Fibroblast of skin of left quadriceps (primary cell): ENCODE measurements at regions not wholly inside any gene's neighbourhood (a gene's known extent, or its start where the extent isn't known, plus 50 kb on each side); places are given as distances from the start of the nearest gene placed in this dataset.

Source experiments
- DNase-seq, 2 experiments: peaks; one replicate each; pipeline ENCODE4 v3.0.0-alpha.2; 2013; ENCODE audit warnings: low read depth in 2 of 2

GRCh38 chr11:42047637-42048555, 588.4 kb upstream of the LRRC4C start:
- DNase-seq: no peak

- DNase-seq: no peak
Observed at GRCh38 chr11:42049186-42049585, 589.7 kb upstream of the LRRC4C start.

- DNase-seq: no peak
Observed at GRCh38 chr11:42049650-42050049, 590.2 kb upstream of the LRRC4C start.

DNA sequence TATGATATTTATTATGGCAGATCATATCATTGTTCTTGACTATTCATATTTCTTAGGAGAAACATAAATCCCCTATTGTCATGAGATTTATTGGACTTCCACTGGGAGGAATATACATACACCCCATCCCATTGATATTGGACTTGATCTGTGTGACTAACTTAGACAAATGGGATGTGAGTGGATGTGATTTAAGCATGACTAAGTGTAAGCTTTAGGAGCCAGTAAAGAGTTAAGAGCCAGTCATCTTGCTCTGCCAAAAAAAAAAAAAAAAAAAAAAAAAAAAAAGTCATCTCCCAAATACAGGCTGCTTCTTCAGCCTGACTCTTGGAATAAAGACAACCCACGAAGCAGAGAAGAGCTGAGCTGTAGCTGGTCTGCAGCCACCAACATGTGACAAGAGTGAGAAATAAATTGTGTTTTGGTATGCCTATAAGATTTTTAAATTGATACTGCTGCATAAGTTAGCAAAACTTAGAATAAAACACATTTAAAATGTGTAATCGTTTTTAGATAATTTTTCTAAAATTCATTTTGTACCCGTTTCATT, 595.0 kb upstream of the LRRC4C start:
- no peak for DNase-seq

GRCh38 chr11:42055606-42056005, 596.2 kb upstream of the LRRC4C start:
- DNase-seq: no peak

GRCh38 chr11:42058794-42059193, 599.3 kb upstream of the LRRC4C start:
- no peak for DNase-seq

- DNase-seq: no peak
Observed at GRCh38 chr11:42065199-42065598, 605.7 kb upstream of the LRRC4C start.

DNA sequence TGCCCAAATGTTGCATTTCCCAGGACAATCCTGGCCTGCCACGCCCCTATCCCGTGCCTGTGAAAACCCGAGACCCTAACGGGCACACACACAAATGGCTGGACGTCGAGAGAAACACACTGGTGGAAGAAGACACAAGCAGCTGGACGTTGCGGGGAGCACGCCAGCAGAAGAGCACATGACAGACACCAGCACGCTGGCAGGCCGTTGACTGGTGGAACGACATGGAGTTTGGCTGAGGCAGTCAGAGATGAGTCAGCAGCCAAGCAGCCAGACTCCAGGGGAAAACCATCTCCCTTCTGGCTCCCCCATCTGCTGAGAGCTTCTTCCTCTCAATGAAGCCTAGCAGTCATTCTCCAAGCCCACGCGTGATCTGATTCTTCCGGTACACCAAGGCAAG, 606.7 kb upstream of the LRRC4C start:
- no peak for DNase-seq

DNA sequence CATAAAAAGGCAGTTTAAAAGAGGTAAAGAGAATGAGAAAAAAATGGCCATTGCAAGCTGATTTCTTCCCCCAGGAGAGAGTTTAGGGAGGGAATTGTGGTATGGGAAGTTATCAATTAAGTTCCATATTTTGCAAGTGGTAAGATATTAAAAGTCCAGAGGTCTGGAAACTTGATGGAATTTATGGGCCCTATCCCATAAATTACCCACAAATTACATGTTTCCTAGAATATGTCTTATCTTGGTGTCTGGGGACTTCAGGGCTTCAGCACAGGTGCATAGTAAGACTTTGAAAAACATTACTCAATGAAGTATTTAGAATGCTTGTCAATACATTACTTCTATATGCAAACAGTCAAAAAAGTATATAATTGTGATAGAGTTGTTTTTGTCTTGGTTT, 614.9 kb upstream of the LRRC4C start:
- no peak for DNase-seq

- no peak for DNase-seq
Observed at GRCh38 chr11:42075180-42075579, 615.7 kb upstream of the LRRC4C start.

DNA sequence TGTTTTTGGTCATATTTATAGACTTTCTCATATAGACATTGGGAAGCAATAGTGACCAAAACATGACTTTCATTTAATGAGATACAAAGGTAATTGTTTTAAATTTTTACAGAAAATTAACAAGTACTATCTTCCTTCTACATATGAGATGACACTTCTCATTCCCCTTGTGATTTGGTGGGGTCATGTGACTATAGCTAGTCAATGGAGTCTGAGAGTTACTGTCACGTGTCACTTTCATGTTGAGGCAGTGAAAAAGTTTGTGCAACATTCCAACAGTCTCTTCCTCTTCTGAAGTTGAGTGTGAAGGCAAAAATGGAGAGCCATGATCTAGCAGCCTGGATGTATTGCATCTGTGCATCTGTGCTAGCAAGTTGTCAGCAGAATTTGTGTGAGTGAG, 618.3 kb upstream of the LRRC4C start:
- DNase-seq: no peak

DNA sequence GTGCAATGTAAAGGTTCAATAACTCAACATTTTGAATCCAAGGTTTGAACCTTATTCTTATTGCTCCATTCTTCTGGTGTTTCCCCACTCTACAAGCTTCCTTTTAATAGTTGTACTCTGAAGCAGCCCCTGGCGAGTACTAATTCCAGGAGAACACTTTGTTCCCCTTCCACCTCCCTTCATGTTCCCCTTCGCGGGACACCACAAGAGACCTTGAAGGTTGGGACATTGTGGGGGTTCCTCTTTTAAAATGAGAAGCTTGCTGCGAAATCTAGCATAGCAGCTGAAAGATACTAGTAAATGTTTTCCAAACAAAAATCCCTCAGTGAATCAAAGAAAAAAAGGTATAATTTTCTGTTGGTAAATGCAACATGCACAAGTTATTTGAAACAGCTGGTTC, 626.3 kb upstream of the LRRC4C start:
- DNase-seq: no peak

GRCh38 chr11:42093541-42093940, 634.1 kb upstream of the LRRC4C start:
- DNase-seq: no peak

DNA sequence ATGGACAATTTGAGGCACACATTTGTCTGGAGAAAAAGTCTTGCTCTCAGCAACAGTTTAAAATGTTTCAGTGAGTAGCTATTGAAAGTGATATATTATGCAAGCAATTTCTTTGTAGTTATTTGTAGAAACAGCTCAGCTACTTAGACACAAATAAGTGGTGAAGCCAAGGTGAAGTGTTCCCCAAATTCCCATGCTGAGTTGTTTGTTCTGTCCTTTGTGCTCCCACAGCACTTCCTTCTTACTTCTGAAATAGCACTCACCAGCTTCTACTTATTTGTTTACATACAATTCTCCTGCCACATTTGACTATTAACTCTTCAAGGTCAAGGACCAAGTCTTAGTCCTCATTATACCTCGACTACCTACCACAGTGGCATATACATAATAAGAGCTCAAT, 638.6 kb upstream of the LRRC4C start:
- no peak for DNase-seq

DNA sequence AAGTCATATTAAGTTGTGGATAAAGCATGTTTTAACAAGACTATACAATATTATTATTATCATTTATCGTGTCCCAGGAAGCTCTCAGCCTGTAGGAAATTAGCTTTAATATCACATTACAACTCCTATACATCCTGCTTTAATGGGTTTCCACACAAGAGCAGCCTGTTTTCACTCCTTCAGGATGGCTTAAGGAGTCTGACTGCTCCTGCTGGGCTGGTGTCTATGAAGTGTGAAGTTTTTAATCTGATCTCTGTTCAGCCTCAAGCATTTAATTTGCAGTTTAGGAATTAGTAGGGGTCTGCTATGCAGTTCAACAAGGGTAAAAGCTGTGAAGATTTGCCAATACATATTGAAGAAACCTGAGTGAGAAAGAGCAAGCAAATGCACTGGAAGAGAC, 653.4 kb upstream of the LRRC4C start:
- no peak for DNase-seq

DNA sequence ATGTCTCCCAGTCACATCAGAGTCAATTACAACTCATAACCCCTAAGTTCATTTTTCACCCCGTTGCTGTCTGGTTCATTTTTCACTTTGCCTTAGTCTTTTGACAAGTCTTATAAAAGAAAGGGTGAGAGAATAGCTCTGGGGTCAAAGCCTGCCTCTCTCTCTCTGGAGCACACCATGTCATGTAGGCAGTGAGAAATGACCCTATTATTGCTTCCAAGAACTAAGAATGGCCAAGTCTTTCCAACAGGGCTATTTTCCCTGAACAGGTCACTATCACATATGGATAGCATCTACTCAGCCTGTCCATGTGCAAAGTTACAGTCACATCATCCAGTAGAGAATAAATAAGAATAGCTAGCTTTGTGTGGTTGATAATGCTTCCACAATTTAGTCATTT, 655.5 kb upstream of the LRRC4C start:
- no peak for DNase-seq

GRCh38 chr11:42138454-42138853, 679.0 kb upstream of the LRRC4C start:
- DNase-seq: no peak

DNA sequence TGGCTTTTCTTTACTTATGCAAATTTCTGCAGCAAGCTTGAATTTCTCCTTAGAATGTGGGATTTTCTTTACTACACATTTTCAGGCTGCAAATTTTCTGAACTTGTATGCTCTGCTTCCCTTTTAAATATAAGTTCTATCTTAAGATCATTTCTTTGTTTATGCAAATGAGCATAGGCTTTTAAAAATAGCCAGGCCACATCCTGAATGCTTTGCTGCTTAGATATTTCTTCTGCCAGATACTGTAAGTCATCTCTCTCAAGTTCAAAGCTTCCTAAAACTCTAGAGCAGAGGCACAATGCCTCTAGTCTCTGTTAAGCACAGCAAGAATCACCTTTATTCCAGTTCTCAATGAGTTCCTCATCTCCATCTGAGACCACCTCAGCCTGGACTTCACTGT, 685.9 kb upstream of the LRRC4C start:
- DNase-seq: no peak

DNA sequence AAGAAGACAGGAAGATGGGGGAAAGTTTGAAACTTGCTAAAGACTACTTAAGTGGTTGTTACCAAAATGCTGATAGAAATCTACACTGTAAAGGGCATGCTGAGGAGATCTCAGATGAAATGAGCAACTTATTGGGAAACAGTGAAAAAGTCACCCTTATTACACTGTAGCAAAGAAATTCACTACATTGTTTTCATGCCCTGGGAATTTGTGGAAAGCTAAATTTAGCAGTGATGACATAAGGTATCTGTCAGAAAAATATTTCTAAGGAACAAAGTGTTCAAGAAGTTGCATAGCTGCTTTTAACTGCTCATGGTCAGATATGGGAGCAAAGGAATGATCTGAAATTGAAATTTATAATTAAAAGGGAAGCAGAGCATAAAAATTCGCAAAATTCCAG, 702.4 kb upstream of the LRRC4C start:
- DNase-seq: peak; percentile 60

DNA sequence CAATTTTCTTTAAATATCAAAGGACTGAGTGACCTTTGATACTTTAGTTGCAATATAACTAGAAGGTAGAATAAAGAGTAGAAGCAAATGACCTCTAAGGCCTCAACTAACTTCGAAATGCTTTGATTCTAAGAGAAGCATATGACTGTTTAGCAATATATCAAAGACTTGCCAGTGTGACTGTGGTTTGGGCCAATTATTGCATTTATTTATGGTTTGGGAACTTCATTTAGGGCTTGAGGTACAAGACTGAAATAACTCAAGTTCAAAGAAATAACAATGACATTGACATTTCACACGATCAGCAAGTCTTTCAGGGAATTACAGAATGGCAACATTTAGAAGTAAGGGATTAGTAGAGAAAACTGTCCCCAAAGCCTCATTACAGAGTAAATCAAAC, 709.7 kb upstream of the LRRC4C start:
- no peak for DNase-seq

- peak; percentile 56 to 61 for DNase-seq
Observed at GRCh38 chr11:42170601-42171000, 711.1 kb upstream of the LRRC4C start.

- no peak for DNase-seq
Observed at GRCh38 chr11:42171046-42171445, 711.6 kb upstream of the LRRC4C start.

- no peak for DNase-seq
Observed at GRCh38 chr11:42172441-42172840, 713.0 kb upstream of the LRRC4C start.

DNA sequence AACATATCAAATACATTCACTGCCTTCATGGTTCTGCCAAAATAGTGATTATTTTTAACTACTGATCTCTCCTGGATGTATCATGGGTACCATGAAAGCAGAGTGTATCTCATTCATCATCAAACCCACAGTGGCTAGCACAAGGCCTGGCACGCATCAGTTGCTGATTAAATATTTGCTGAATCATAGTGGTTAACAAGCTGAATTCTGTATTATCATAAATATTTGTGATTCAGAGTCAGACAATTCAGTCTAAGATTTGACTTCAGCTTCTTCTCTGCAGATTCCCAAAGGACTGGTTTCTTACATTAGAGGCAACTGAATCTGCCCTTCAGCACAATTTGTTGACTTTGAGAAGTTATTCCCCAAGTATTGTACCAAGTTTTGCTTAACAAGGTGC, 715.8 kb upstream of the LRRC4C start:
- DNase-seq: peak; percentile 83
